ENCODE measurements at regions not wholly inside any gene's neighbourhood (a gene's known extent, or its start where the extent isn't known, plus 50 kb on each side); places are given as distances from the start of the nearest gene placed in this dataset.

DNA sequence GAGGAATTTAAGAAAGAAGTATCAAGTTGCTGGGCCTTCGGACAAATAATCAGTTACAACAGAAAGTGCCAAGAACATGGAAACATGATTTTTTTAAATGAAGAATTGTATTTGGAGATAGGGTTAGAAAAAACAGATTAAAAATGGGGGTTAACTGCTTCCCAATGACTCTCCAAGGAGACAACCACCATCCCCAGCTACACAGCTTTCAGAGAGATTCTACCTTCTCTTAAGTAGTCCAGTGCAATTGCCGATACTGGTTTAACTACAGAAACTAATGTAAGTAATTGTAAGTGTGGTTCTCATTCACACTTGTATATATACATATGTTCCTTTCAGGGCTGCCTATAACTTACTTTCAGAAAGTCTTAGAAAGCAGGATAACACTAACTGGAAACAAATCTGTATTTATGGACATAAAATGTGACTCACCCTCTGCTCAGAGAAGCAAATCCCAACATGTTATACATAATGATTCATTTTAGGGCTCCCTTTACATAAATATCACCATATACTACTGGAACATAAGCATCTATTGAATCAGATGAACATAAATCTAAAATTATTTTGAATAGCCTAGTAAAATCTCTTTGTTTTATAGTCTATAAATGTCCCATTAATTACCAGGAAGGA is 248.9 kb upstream of the UGT8 start:
- peaks cover 10% of the 10 kb centered on the region for H3K9me3 Mint-ChIP-seq
- ATAC-seq = no peak
- H3K4me1 Mint-ChIP-seq = no peaks in the 10 kb centered on the region
- no peaks in the 10 kb centered on the region for H3K36me3 Mint-ChIP-seq
- no peak overlapping the region for H3K27ac Mint-ChIP-seq
- H3K4me3 Mint-ChIP-seq = no peak overlapping the region
- H3K27me3 Mint-ChIP-seq = peaks cover 11% of the 10 kb centered on the region

DNA sequence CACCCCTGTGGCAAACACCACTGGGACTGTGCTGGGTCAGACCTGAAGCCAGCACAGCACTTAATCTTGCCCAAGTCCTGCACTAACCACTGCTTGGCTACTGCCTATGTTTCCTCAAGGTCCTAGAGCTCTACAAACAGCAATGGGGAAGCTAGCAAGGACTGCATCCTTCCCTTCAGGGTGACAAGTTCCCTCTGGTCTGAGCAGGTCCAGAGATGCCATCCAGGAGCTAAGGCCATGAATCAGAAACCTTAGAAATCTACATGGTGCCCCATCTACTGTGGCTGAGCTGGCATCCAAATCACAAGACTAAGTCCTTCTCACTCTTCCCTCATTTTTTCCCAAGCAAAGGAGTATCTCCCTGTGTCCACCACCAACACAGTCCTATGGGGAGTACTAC is 239.7 kb upstream of the UGT8 start:
- no peak overlapping the region for H3K4me3 Mint-ChIP-seq
- H3K36me3 Mint-ChIP-seq = no peaks in the 10 kb centered on the region
- H3K27me3 Mint-ChIP-seq = peaks cover under 1% of the 10 kb centered on the region
- H3K27ac Mint-ChIP-seq = no peak overlapping the region
- ATAC-seq = peak; percentile 51
- peaks cover 9% of the 10 kb centered on the region for H3K4me1 Mint-ChIP-seq
- peaks cover 3% of the 10 kb centered on the region for H3K9me3 Mint-ChIP-seq

DNA sequence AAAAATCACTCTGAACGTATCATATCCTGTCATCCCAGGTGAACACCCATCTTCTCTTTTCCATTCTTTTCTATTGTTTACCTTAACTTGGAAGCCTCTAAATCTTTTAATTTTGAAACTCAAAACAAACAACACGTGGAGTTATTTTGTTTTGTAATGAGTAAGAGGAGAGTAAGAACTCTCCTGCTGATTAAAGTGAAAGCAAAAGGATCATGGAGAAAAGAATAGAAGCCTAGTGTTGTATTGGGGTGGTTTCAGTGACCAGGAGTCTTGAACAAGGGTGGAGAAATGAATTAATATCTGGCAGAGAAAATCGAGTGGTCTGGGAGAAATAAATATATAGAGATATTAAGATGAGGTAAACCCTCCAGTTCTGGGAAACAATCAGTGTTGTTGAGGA is 237.4 kb upstream of the UGT8 start:
- Mint-ChIP-seq H3K4me3 (no peak overlapping the region), H3K9me3 (no peaks in the 10 kb centered on the region), H3K27me3 (no peaks in the 10 kb centered on the region), H3K27ac (no peak overlapping the region), H3K4me1 (peaks cover 9% of the 10 kb centered on the region), H3K36me3 (no peaks in the 10 kb centered on the region)
- ATAC-seq = no peak

DNA sequence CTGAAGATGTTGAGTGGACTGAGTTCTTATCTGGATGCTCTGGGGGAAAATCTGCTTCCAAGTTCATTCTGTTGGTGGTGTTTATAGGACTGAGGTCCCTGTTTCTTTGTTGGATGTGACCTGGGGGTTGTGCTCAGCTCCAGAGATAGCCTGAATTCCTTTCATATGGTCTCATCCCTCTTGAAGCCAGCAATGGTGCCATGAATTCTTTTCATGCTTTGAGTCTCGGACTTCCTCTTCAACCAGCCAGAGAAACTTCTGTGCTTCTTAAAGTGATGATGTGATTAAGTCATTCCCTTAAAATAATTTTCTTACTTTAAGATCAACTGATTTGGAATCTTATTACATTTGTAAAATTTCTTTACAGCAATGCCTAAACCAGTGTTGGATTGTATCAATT is 233.8 kb upstream of the UGT8 start:
- no peak for ATAC-seq

DNA sequence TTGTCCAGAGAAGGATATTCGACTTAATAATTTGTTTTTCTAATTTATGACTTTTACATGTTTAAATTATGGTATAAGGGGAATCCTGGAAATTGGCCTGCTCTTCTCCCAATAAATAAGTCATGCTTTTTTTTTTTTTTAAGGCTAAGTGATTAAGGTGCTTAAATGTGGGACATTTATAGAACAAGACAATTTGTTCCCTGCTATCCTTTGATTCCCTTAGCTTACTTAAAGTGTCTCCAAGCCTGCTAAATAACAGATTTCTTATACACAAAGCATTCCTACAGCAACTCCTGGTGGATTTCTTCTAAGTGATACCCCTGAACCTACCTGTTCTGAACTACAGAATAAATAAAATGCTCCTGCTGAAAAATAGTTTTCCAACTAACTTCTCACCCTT is 233.0 kb upstream of the UGT8 start:
- H3K27me3 Mint-ChIP-seq = no peaks in the 10 kb centered on the region
- ATAC-seq = no peak
- no peak overlapping the region for H3K4me3 Mint-ChIP-seq
- no peaks in the 10 kb centered on the region for H3K9me3 Mint-ChIP-seq
- no peaks in the 10 kb centered on the region for H3K36me3 Mint-ChIP-seq
- no peak overlapping the region for H3K27ac Mint-ChIP-seq
- H3K4me1 Mint-ChIP-seq = no peaks in the 10 kb centered on the region

More for the DNA sequence above, 233.8 kb upstream of the UGT8 start:
- Mint-ChIP-seq H3K4me3 (no peak overlapping the region), H3K4me1 (no peaks in the 10 kb centered on the region), H3K27me3 (no peaks in the 10 kb centered on the region), H3K27ac (no peak overlapping the region), H3K36me3 (no peaks in the 10 kb centered on the region), H3K9me3 (no peaks in the 10 kb centered on the region)

DNA sequence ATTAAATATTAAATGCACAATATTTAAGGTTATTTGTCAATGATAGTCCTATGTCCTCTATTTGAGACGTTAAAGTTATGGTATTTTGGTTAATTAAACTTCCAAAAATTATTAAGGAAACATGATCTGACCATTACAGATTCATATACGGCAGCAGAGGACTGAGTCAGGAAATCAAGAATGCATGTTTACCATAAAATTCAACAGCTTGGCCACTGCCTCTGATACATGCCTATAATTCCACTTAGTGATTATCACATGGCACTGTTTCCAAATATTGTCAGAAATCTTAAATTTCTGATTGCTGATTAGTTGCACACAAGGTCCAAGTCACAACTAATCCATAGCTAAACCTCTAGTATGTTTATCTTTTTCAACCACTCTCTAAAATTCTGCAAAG is 232.2 kb upstream of the UGT8 start:
- peaks cover 2% of the 10 kb centered on the region for H3K27me3 Mint-ChIP-seq
- no peak overlapping the region for H3K4me3 Mint-ChIP-seq
- H3K4me1 Mint-ChIP-seq = no peaks in the 10 kb centered on the region
- H3K9me3 Mint-ChIP-seq = no peaks in the 10 kb centered on the region
- H3K27ac Mint-ChIP-seq = no peak overlapping the region
- no peaks in the 10 kb centered on the region for H3K36me3 Mint-ChIP-seq
- ATAC-seq = no peak

DNA sequence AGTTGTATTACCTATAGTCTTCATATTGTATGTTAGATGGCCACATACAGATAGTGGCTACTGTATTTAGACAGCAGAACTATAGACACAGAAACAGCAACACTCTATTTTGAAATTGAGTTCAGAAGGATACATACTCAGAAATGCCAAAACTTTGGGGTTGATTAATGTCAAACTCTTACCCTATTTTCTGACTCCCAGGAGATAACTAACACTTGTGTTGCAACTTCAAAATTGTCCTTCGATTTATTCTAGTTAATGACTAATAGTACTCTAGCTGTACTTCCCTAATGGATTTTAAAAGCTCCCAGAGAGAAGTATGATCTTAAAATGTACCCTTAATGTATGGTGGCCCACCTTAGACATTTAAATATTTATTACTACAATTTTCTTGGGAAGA is 229.9 kb upstream of the UGT8 start:
- H3K27ac Mint-ChIP-seq = no peak overlapping the region
- no peak for ATAC-seq
- no peaks in the 10 kb centered on the region for H3K36me3 Mint-ChIP-seq
- H3K4me1 Mint-ChIP-seq = no peaks in the 10 kb centered on the region
- peaks cover 24% of the 10 kb centered on the region for H3K27me3 Mint-ChIP-seq
- no peaks in the 10 kb centered on the region for H3K9me3 Mint-ChIP-seq
- no peak overlapping the region for H3K4me3 Mint-ChIP-seq

DNA sequence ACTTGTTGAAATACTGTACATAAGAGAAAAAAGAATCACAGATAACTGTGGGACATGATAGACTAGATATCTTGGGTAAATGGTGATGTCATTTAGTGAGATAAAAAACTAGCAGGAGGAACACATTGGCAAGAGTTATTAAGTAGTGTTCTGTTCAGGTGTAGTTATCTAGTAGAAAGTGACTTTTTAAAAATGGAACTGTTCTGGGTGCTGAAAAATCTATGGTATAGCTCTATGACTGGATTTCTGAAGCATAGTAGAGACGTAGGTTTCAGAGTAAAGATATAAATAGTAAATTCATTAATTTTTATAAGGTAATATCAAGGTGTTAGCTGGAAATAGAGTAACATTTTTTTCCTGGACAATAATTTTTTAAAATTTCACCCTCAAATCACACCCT is 225.1 kb upstream of the UGT8 start:
- H3K4me1 Mint-ChIP-seq = no peaks in the 10 kb centered on the region
- no peak overlapping the region for H3K27ac Mint-ChIP-seq
- ATAC-seq = no peak
- H3K36me3 Mint-ChIP-seq = no peaks in the 10 kb centered on the region
- H3K9me3 Mint-ChIP-seq = no peaks in the 10 kb centered on the region
- no peak overlapping the region for H3K4me3 Mint-ChIP-seq
- peaks cover 36% of the 10 kb centered on the region for H3K27me3 Mint-ChIP-seq

DNA sequence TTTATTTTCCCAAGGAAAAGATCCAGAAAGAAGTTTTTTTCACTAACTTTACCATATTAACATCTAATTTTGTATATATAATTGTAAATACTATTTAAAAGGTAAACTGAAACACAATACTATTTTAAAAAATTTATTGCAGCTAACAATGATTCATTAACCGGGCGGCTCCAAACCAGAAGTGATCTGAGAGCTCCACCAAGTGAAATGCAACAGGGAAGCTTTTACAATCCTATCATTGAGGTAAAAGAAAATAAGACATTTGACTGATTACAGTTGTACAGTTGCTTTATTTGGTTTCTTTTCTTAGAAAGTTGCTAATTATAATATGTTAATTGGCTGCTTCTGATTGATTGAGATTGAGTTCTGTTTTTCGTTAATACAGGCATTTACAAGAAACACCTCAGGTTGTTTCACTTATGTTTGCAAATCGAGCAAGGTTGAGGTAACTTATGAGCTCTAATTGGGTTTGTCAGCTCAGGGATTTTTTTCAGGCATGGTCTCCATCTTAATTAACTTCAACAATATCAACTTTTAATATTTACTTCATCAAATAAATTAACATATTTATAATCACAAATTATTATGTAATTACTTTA is 220.2 kb upstream of the UGT8 start:
- H3K27ac Mint-ChIP-seq = no peak overlapping the region
- no peak for ATAC-seq
- H3K27me3 Mint-ChIP-seq = peaks cover 15% of the 10 kb centered on the region
- no peaks in the 10 kb centered on the region for H3K36me3 Mint-ChIP-seq
- H3K4me3 Mint-ChIP-seq = no peak overlapping the region
- no peaks in the 10 kb centered on the region for H3K4me1 Mint-ChIP-seq
- H3K9me3 Mint-ChIP-seq = no peaks in the 10 kb centered on the region

DNA sequence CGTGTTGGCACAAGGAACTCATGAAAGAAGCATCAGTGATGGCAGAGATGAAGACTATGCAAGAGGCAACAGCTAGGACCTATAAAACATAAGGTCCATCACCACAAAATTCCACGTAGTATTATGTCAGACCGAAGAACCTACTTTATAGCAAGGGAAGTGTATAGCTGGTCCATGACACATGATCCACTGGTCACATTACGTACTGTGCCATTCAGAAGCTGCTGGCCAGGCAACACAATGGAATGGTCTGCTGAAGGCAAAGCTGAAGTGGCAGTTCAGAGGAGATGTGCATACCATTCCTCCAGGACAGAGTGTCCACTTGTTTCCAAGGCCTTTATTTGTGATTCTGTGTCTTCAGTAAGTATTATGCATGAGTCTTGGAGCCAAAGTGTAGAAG is 215.5 kb upstream of the UGT8 start:
- H3K9me3 Mint-ChIP-seq = no peaks in the 10 kb centered on the region
- H3K4me3 Mint-ChIP-seq = no peak overlapping the region
- H3K27me3 Mint-ChIP-seq = no peaks in the 10 kb centered on the region
- ATAC-seq = peak; percentile 55
- no peak overlapping the region for H3K27ac Mint-ChIP-seq
- H3K36me3 Mint-ChIP-seq = no peaks in the 10 kb centered on the region
- no peaks in the 10 kb centered on the region for H3K4me1 Mint-ChIP-seq

DNA sequence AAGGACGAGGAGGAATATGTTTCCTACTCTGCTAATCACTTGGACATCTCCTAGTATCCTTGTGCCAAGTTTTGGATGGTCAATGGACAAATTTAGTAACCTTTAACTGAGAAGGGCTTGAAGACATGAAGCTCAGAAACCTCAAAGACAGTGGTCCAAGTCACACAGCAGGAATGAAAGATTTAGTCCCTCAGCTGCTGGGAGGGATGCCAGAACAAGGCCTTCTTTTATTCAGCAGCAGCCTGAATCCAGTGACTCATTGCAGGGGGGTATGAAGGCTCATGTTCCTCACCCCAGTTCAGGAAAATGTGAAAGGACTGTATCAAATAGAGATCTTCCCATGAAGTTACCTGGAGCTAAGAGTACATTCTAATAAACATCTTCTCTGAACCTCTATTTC is 214.9 kb upstream of the UGT8 start:
- Mint-ChIP-seq H3K27me3 (no peaks in the 10 kb centered on the region), H3K4me1 (no peaks in the 10 kb centered on the region), H3K9me3 (no peaks in the 10 kb centered on the region), H3K27ac (no peak overlapping the region), H3K36me3 (no peaks in the 10 kb centered on the region), H3K4me3 (no peak overlapping the region)
- ATAC-seq = no peak

DNA sequence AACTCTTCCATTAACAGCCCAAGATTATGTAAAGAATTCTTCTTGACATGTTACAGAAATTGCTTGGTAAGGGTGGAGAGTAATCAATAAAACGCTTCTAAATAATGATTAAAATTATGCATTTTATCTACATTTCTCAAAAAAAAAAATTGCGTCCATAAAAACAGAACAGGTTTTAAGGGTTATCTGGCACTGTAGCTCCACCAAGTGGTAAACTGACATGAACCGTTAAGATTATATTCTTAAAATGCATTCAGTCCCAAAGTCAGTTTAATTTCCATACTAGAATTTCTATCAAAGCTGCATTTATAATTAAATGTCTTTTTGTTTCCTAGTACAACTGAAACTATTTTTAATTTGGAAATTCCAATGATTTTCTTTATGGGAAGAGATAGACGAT is 214.0 kb upstream of the UGT8 start:
- H3K36me3 Mint-ChIP-seq = no peaks in the 10 kb centered on the region

DNA sequence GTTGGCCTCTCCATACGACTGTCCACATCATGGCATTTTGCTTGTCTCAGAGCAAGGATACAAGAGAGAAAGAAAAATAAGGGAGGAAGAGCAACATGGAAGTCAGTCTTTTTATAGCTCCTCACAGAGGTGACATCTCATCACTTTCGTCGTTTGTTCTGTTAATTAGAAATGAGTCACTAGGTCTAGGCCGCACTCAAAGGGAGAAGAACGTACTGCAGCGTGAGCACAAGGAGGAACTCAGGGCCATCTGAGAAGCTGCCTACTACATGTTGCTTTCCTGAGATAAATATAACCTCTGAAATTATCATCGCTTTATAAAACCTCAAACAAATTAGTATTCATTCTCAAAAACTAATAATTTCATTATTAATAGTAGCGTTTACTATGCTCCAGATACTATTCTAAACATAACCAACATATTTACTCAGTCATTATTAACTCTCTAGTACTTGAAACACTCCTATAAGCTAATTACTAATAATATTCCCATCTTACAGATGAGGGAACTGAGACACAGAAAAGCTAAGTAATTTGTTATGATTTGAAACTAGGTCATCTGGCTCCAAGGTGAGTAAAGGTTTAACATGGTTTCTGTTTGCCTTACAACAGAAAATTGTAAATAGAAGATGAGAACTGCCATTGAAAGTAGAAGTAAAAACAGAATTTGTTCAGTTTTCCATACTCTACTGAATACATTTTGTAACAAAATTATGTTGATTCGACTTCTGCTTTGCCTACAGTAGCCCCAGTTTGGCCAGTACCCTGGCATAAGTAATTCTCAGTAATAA is 213.2 kb upstream of the UGT8 start:
- H3K4me3 Mint-ChIP-seq = no peak overlapping the region
- no peaks in the 10 kb centered on the region for H3K4me1 Mint-ChIP-seq
- peaks cover 9% of the 10 kb centered on the region for H3K27me3 Mint-ChIP-seq
- no peak for ATAC-seq
- H3K36me3 Mint-ChIP-seq = no peaks in the 10 kb centered on the region
- no peak overlapping the region for H3K27ac Mint-ChIP-seq
- no peaks in the 10 kb centered on the region for H3K9me3 Mint-ChIP-seq

More for the DNA sequence above, 214.0 kb upstream of the UGT8 start:
- Mint-ChIP-seq H3K27me3 (peaks cover 7% of the 10 kb centered on the region), H3K27ac (no peak overlapping the region), H3K4me1 (no peaks in the 10 kb centered on the region), H3K4me3 (no peak overlapping the region), H3K9me3 (no peaks in the 10 kb centered on the region)
- no peak for ATAC-seq

DNA sequence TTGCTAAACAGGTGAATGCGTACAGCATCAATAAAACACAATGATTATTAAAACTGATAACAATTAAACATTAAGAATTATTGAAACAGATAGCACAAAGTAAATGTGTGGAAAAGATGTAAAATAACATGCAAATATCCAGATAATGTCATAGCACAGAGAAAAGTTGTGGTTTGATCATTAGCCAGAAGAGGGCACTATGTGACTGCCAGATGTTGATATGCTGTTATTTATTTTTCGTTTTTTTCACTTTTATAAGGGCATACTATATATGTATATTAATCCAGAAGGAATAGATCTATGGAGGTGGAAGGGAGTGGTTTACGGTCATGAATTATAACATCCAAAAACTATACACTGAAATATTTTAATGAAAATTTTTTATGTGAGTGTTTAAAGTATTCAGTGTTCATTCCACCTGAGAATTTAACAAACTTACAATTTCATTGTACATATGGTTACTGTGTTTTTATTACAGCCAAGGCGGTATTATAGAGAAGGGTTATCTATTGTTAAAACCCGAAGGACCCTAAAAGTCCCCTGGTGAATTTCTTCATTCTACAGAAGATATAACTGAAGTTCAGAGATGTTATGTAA is 211.9 kb upstream of the UGT8 start:
- Mint-ChIP-seq H3K27ac (no peak overlapping the region), H3K36me3 (no peaks in the 10 kb centered on the region), H3K4me1 (no peaks in the 10 kb centered on the region), H3K4me3 (no peak overlapping the region), H3K27me3 (peaks cover 15% of the 10 kb centered on the region), H3K9me3 (no peaks in the 10 kb centered on the region)
- ATAC-seq = no peak

DNA sequence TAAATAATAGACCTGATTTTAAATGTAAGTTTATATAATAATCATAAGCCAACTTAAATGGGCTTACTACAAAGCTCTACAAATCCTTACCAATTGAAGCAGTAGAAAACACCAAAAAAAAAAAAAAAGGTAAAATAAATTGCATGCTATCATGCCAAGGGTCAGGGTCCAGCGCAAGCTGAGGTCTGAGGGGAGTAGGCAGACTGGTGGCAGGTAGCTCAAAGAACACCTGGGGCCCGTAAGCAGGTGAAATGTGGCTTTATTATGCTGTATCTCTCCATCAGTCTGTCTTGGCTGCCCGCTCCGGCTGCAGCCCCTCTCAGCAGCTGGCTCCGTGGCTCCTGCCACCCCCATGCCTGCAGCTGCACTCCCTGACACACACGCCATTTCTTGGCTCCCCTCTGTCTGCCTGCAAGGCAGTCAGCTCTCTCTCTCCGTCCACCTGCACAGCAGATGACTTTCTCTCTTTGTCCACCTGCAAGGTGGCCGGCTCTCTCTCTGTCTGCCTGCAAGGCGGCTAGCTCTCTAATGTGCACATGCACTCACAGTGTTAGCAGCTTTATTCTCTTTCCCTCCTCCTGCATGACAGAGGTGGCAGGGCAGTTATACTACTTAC is 209.4 kb upstream of the UGT8 start:
- H3K27me3 Mint-ChIP-seq = peaks cover 15% of the 10 kb centered on the region
- H3K4me3 Mint-ChIP-seq = no peak overlapping the region
- H3K4me1 Mint-ChIP-seq = no peaks in the 10 kb centered on the region
- no peak overlapping the region for H3K27ac Mint-ChIP-seq
- no peaks in the 10 kb centered on the region for H3K9me3 Mint-ChIP-seq
- peak; percentile 31 for ATAC-seq
- H3K36me3 Mint-ChIP-seq = no peaks in the 10 kb centered on the region

All from stimulated activated memory B cell treated with anti-CD40 and anti-IgM and Interleukin-4, amounts not matched to agents 10 μg/mL and 1 μg/mL and 100 μg/mL, for 72 hours (primary cell).